Esophagus muscularis mucosa (tissue), 3 donors: ENCODE measurements at regions not wholly inside any gene's neighbourhood (a gene's known extent, or its start where the extent isn't known, plus 50 kb on each side); places are given as distances from the start of the nearest gene placed in this dataset.

Source experiments
- POLR2A ChIP-seq: fragments of 450-650 bp; IDR thresholded peaks from one replicate; pipeline ENCODE4 v1.6.1; 2017; ENCODE audit warnings: antibody characterized with exemption, moderate library complexity, mild to moderate bottlenecking, low read depth
- POLR2AphosphoS5 ChIP-seq, 2 donors: sonication (generic); formaldehyde crosslinking; IDR thresholded peaks; one replicate each; pipeline ENCODE4 v1.6.1; 2017; ENCODE audit warnings: antibody characterized with exemption in 2 of 2
- TF ChIP-seq, protein P1 (sequence below), 3 experiments: fragments of 200-600 bp in 2 of 3; fragments of 450-650 bp in 1 of 3; sonication (generic) in 2 of 3; IDR thresholded peaks; one replicate each; pipeline ENCODE4 v1.5.1; 2017 to 2019; ENCODE audit warnings: antibody characterized with exemption in 3 of 3, mild to moderate bottlenecking in 2 of 3, moderate library complexity in 1 of 3

DNA sequence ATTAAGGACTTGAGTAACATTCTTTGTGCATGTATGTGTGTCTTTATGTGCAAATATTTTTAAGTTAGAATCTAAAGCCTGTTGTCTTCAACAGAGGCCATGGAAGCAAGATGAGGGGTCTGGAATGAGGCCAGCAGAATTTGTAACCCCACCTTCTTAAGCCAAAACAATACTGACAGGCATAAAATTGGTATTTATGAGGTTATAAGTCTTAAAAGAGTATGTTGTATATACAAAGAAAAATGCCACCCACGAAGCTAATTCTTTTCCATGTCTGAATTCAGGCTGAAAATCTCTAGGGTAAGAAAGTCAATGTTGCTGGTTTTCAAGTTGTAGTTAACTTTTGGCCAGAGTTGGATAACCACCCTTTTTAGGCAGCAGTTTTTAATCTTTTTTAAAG is 86.2 kb upstream of the TMTC1 start:
- TF ChIP-seq, protein P1, sequence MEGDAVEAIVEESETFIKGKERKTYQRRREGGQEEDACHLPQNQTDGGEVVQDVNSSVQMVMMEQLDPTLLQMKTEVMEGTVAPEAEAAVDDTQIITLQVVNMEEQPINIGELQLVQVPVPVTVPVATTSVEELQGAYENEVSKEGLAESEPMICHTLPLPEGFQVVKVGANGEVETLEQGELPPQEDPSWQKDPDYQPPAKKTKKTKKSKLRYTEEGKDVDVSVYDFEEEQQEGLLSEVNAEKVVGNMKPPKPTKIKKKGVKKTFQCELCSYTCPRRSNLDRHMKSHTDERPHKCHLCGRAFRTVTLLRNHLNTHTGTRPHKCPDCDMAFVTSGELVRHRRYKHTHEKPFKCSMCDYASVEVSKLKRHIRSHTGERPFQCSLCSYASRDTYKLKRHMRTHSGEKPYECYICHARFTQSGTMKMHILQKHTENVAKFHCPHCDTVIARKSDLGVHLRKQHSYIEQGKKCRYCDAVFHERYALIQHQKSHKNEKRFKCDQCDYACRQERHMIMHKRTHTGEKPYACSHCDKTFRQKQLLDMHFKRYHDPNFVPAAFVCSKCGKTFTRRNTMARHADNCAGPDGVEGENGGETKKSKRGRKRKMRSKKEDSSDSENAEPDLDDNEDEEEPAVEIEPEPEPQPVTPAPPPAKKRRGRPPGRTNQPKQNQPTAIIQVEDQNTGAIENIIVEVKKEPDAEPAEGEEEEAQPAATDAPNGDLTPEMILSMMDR (IDR thresholded peaks at IDR 0.05) = no peak
- TF ChIP-seq POLR2AphosphoS5 (IDR thresholded peaks at IDR 0.05) (no peak), POLR2A (no peak)
